ENCODE measurements at regions not wholly inside any gene's neighbourhood (a gene's known extent, or its start where the extent isn't known, plus 50 kb on each side); places are given as distances from the start of the nearest gene placed in this dataset.
"Not testable (repeated sequence)": the region's sequence is repeated elsewhere in the genome, so short reads cannot be mapped to it uniquely, and the experiment has no call there.

GRCh38 chr15:26114128-26114527, 251.0 kb upstream of the ATP10A start:
- not testable (repeated sequence) for DNase-seq

DNA sequence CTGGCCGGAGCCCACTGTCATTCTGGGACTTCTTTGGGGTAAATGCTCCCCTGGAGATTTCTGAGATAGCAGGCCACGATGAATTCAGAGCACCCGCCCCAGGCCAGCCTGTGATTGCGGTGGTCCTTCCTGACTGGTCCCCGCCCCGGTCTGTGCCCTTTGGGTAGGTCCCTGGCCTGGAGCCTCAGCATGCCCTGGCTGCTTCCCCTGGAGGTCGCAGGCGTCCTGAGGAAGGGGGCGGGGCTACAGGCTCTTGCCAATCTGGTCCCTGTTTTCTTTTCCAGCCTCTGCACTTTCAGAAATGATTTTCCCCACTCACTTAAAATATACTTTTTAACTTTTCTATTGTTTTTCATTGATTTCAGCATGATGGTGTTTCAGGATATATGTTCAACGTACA, 250.2 kb upstream of the ATP10A start:
- no peak for DNase-seq

DNA sequence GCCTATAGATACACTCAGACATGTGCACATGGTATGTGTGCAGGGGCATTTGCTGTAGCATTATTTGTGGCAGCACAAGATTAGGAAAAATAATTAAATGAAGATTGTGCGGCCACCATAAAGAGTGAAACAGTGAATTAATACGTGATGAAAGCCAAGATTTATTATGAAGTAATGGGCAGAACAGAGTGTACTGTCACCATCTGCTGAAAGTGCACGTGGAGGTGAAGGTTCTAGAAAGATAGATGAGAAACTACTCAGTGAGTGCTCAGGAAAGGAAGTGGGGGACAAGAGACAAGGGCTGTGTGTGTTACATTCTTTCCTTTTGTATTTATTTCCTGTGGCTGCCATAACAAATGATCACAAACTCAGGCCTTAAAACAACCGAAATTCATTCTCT, 246.1 kb upstream of the ATP10A start:
- DNase-seq: no peak

- no peak for DNase-seq
Observed at GRCh38 chr15:26106556-26106955, 243.4 kb upstream of the ATP10A start.

DNA sequence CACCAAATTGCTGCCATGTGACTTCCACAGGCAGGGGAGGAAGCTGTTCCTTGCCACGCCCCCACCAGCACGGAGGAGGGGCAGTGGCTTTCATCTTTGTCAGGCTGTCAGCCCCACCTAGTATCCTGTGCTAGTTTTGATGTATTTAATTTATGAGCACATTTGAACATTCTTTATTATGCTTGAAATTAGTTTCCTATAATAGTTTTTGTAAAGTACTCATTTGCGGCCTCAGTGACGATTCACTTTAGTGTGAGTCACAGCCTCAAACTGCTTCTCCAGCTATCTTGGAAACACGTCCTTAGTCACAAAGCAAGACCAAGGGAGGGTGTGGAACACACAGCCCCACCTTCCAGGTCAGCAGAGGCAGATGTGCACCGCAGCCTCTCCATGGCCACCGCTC, 239.9 kb upstream of the ATP10A start:
- DNase-seq: no peak

DNA sequence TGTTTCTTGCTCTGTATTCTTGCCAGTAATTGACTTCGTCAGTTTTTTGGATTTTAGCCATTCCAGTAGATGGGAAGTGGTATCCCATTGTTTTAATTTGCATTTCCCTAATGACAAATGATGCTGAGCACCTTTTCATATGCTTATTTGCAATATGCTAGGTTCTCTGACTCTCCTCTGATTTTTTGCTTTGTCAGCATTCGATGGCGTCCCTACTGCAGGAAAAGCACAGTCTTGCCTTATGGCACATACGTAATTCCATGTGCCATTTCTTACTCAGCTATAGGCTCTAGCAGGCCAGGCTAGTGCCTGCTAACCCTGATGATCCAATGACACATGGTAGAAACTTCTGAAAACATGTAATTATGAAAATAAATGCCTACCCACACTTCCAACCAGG, 239.2 kb upstream of the ATP10A start:
- DNase-seq: no peak

- DNase-seq: no peak
Observed at GRCh38 chr15:26101443-26101842, 238.3 kb upstream of the ATP10A start.

DNA sequence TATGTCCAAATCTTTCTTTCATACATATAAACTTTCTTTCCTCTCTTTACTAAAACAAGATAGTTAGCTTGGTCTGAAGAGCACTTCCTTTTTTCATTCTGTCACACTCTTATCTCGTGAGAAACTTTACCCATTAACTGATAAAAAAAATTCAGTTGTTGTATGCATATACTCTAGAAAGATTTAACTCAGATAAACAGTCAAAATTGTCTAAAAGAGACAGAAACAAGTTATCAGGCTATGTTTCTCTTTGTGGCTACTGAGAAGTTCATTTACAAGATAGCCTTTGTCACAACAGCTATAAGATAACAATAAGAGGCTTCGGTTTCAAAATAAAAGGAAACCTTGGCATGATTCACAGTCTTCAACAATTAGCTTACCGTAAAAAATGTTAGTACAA, 235.7 kb upstream of the ATP10A start:
- DNase-seq: no peak

- DNase-seq: no peak
Observed at GRCh38 chr15:26097216-26097615, 234.1 kb upstream of the ATP10A start.

GRCh38 chr15:26096581-26096980, 233.5 kb upstream of the ATP10A start:
- no peak for DNase-seq

- DNase-seq: no peak
Observed at GRCh38 chr15:26095710-26096330, 232.7 kb upstream of the ATP10A start.

DNA sequence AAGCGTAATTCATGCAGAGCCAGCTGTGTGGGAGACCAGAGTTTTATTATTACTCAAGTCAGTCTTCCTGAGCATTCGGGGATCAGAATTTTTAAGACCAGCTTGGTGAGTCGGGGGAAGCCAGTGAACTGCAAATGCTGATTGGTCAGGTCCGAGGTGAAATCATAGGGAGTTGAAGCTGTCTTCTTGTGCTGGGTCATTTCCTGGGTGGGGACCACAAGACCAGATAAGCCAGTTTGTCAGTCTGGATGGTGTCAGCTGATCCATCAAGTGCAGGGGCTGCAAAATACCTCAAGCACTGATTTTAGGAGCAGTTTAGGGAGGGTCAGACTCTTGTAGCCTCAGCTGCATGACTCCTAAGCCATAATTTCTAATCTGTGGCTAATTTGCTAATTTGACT, 228.1 kb upstream of the ATP10A start:
- no peak for DNase-seq

DNA sequence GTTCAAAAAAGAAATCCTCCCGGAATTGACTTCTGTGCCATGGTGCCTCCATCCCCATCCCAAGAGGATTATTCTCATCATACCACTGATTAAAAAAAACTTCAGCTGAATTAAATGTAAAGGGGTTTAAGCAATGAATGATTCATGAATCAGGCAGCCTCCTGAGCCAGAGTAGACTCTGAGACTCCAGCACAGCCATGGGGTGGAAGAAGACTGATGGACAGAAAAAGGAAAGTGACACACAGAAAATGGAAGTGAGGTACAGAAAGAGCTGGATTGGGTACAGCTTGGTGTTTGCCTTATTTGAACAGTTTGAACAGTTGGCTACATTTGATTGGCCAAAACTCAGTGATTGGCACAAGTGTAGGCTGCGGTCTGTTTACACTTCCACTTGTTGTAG, 224.8 kb upstream of the ATP10A start:
- DNase-seq: no peak

DNA sequence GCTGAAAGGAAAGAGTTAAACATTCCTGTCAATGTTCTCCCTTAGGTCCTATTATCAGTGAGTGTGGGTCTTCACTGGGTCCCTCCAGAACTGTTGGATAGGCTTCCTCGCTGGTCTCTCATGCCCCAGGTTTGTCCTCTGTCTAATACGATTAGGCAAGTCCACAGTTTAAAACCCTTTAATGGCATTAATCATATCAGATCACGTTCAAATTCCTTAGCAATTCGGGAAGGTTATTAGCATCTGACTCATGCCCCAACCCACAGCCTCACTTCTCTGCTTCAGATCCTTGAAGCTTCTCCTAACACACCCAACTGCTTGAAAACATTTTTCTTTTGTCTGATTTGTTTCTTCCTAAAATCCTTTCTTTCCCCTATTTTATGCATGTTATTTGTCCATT, 224.3 kb upstream of the ATP10A start:
- no peak for DNase-seq

DNA sequence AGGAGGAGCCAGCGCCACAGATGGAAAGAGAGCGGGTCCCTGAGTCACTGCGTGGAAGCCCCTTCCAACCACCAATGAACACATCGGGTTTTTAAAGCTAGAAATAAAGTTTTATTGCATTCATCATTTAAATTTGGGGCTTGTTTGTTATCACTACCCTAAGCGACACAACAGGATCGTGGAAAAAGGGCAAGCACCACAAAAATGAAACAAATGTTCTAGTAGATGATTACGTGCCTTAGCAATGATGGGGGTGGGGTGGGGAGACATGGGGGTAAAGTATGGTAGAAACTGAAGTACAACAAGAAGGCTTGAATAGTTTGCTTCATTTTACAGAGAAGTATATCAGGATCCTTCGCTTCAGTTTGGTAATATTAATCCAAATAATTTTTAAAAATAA, 221.6 kb upstream of the ATP10A start:
- no peak for DNase-seq

GRCh38 chr15:26083896-26084295, 220.8 kb upstream of the ATP10A start:
- DNase-seq: no peak

DNA sequence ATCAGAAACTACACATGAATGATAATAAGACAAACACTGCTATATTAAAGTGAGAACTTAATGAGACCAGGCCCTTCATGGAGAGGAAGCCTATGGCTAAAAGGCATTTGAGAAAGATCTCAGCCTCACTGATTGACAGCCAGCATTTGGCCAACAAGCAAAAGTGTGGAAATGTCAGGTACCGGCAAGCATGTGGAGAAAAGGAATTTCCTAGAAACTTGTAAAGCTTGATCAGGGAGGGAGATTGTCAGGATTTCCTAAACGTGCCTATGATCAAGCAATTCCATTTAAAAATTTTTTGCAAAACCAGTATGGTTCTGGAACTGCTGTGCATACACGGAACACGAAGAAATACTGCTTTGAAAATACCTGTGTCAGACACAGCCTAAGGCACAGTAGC, 220.3 kb upstream of the ATP10A start:
- DNase-seq: no peak

DNA sequence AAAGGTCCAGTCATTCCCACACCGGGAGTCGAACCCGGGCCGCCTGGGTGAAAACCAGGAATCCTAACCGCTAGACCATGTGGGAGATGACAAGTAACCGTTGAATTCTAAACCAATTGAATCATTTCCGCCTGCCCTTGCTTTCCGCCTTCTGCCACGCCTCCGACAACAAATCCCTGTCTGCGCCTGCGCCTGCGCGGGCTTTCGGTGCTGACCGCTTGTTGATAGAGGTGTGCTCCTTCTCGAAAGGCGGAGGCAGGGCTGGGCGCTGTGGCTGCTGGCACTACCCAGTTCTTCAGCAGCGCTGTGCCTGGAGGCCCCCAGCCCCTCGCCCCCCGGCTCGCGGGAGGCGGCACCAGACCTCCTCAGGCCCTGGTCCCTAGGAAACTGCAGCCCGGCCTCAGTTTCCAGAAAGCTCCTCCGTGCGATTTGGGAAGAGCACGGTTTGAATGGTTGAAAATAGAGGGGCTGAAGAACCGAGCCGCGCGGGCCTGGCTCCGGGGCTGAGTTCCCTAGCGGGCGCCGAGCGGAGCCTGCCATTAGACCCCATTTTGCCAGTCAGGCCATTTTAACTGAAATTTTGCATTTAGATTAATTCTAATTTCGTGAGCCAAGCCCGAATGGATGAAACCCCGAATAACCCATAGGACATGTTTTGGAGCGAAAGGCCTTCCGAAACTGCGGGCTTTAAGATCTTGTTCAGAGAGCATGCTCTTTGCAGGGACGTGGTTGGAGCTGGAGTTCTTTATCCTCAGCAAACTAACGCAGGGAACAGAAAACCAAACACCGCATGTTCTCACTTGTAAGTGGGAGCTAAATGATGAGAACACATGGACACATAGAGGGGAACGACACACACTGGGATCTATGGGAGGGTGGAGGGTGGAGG, 219.3 kb upstream of the ATP10A start:
- peak; percentile 9 for DNase-seq

DNA sequence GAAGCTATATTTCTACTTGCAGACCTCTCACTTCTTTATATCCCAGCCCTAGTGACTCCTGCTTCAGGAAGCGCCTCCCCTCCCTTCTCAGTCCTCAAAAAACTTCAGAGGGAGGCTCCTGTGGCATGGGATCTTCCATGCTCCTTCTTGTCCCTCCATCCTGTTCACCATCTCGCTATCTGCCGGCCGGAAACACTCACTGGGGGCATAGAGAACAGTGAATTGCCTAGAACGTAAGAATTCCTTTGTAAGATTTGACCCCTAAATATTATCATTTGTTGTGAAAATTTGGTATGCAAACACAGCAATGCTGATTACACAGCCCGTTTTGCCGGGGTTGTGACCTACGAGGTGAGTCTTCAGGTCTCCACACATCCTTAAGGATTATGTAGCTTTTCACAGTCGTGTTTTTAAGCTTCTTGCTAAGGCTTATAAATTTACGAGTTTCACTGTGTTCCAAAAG, 218.7 kb upstream of the ATP10A start:
- DNase-seq: no peak

- no peak for DNase-seq
Observed at GRCh38 chr15:26075770-26076169, 212.6 kb upstream of the ATP10A start.

DNA sequence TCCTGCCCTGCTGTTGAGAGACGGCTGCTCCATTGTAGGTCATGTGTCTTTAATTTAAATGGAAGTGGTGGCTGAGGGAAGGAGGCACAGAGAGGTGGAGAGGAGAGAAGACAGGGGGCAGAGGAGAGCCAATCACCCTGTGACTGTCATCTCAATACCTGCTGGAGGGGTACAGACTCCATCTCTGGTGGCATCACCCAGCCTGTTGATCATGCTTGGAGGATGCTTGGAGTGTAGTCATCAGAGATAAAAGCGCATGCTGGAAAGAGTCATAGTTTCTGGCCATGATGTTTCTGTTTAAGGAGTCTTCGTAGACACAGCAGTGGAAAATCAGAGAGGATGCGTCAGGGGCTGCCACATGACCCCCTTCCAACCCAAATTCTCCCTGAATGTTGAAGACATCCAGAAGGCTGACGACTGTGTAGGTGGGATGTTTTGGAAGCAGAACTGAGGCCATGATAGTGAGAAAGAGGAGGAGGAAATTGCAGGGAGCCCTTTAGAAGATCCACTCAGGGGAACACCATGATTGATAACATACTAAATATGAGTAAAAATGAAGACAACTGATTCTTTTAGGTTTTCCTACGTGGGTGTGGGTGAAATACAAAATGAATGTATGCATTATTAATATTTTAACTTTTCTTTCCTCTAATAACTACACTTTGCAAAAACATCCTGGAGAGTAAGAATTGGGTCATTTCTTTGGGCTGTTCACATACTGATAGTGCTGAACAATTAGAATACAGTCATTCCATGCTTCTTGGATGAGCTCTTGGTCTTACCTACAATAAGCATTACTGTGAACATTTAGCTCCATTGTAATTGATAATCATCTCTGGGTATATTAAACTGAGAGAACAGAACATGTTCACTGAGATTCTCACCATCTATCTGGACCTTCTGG, 210.6 kb upstream of the ATP10A start:
- no peak for DNase-seq

DNA sequence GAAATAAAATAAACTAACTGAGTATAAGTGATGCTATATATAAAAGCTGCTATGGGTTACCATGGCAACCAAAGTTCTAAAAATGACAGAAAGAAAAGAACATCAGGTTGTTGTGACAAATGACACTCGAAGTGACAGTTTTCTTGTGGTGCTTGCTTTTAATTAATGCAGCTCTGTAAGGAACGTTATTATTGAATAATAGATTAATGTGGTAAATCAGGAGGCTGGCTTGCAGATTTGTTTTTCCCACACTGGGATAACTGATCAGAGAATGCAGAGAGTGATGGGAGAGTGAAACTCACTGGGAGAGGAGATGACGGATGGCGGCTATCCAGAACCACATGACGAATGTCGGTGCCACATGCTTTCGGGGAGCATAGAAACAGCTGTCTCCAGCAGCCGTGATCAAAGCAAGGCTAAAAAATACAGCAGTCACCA, 207.0 kb upstream of the ATP10A start:
- no peak for DNase-seq

DNA sequence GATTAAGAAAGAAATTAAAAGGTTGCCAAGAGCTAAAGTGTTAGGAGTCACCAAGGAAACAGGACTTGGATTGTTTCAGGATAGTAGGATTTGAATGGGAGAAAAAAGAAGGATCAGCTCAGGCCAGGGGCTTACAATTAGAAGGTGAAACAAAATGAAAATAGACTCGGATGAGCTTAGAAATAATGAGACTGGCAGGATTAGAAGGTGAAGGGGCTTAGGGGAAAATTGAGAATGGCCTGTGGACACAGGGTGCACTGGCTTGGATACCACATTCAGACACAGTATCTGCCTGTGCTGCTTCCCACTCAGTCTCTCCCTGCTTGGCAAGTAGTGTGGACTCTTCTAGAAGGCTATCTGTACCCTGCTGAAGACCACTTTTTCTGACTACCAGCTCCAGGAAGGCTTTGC, 206.1 kb upstream of the ATP10A start:
- no peak for DNase-seq
